ENCODE measurements at regions not wholly inside any gene's neighbourhood (a gene's known extent, or its start where the extent isn't known, plus 50 kb on each side); places are given as distances from the start of the nearest gene placed in this dataset.

- no peak overlapping the region for H3K4me3 ChIP-seq (replicated peaks in 1 of 3)
- no peak overlapping the region for H3K27ac ChIP-seq
- H3K4me1 ChIP-seq = no peaks in the 10 kb centered on the region
- H3K36me3 ChIP-seq = no peaks in the 10 kb centered on the region
- no peaks in the 10 kb centered on the region for H3K27me3 ChIP-seq
- TF ChIP-seq POLR2A (IDR thresholded peaks at IDR 0.05) = no peak
- TF ChIP-seq CTCF (IDR thresholded peaks at IDR 0.05) = no peak
- peak in 1 of 2 donors; percentile 2 for DNase-seq
- H3K9me3 ChIP-seq = no peaks in the 10 kb centered on the region
- intact Hi-C loops (cut with DNase I) = no loop called here
- WGBS, 2 donors = 65 to 80% methylated on average over 6 of the region's 6 CpGs
These were observed 742.3 kb downstream of the TYW1 start for GRCh38 chr7:67738958-67739357.

GRCh38 chr7:67743501-67743900 is 746.9 kb downstream of the TYW1 start:
- WGBS, 2 donors = 90 to 92% methylated on average over 1 of the region's 1 CpG
- no peak for TF ChIP-seq CTCF (IDR thresholded peaks at IDR 0.05)
- no peak for TF ChIP-seq POLR2A (IDR thresholded peaks at IDR 0.05)
- H3K9me3 ChIP-seq = no peaks in the 10 kb centered on the region

GRCh38 chr7:67752227-67752626 is 755.6 kb downstream of the TYW1 start:
- no peak for DNase-seq
- 78 to 89% methylated on average over 2 of the region's 2 CpGs for WGBS, 2 donors
- Histone ChIP-seq H3K4me1 (no peaks in the 10 kb centered on the region), H3K4me3 (replicated peaks in 1 of 3) (no peak overlapping the region), H3K27ac (no peak overlapping the region), H3K9me3 (no peaks in the 10 kb centered on the region), H3K27me3 (no peaks in the 10 kb centered on the region), H3K36me3 (no peaks in the 10 kb centered on the region)
- intact Hi-C loops (cut with DNase I) = no loop called here
- TF ChIP-seq CTCF (IDR thresholded peaks at IDR 0.05) (no peak), POLR2A (IDR thresholded peaks at IDR 0.05) (no peak)

More at GRCh38 chr7:67743501-67743900, 746.9 kb downstream of the TYW1 start:
- no peaks in the 10 kb centered on the region for H3K4me1 ChIP-seq
- no peaks in the 10 kb centered on the region for H3K27me3 ChIP-seq
- intact Hi-C loops (cut with DNase I) = no loop called here
- H3K36me3 ChIP-seq = no peaks in the 10 kb centered on the region
- H3K27ac ChIP-seq = no peak overlapping the region
- DNase-seq = no peak
- no peak overlapping the region for H3K4me3 ChIP-seq (replicated peaks in 1 of 3)

GRCh38 chr7:67753891-67754290 is 757.3 kb downstream of the TYW1 start:
- Histone ChIP-seq H3K36me3 (no peaks in the 10 kb centered on the region), H3K9me3 (no peaks in the 10 kb centered on the region), H3K27me3 (no peaks in the 10 kb centered on the region), H3K4me3 (replicated peaks in 1 of 3) (no peak overlapping the region), H3K27ac (no peak overlapping the region), H3K4me1 (no peaks in the 10 kb centered on the region)
- 70 to 83% methylated on average over 4 of the region's 4 CpGs for WGBS, 2 donors
- intact Hi-C loops (cut with DNase I) = no loop called here
- TF ChIP-seq POLR2A (IDR thresholded peaks at IDR 0.05) (no peak), CTCF (IDR thresholded peaks at IDR 0.05) (no peak)
- DNase-seq = peak; percentile 3 to 14

GRCh38 chr7:67754651-67755050 is 758.0 kb downstream of the TYW1 start:
- no peak overlapping the region for H3K27ac ChIP-seq
- H3K4me3 ChIP-seq (replicated peaks in 1 of 3) = no peak overlapping the region
- H3K9me3 ChIP-seq = no peaks in the 10 kb centered on the region
- WGBS, 2 donors = 79 to 86% methylated on average over 2 of the region's 2 CpGs
- no peaks in the 10 kb centered on the region for H3K27me3 ChIP-seq
- H3K4me1 ChIP-seq = no peaks in the 10 kb centered on the region
- TF ChIP-seq CTCF (IDR thresholded peaks at IDR 0.05) (no peak), POLR2A (IDR thresholded peaks at IDR 0.05) (no peak)
- intact Hi-C loops (cut with DNase I) = no loop called here
- no peak for DNase-seq
- H3K36me3 ChIP-seq = no peaks in the 10 kb centered on the region
